ENCODE measurements at regions not wholly inside any gene's neighbourhood (a gene's known extent, or its start where the extent isn't known, plus 50 kb on each side); places are given as distances from the start of the nearest gene placed in this dataset.

GRCh38 chr1:96159379-96159778 is 562.2 kb upstream of the PTBP2 start:
- no peak for TF ChIP-seq CTCF (IDR thresholded peaks at IDR 0.05; ENCODE audit: extremely low read depth in 1 of 2, insufficient read depth in 1 of 2, low read depth in 1 of 2, low read length in 2 of 2)
- no peak for TF ChIP-seq MAX (IDR thresholded peaks at IDR 0.05; ENCODE audit: insufficient read depth, insufficient read length)
- TF ChIP-seq EZH2 (IDR thresholded peaks at IDR 0.05; ENCODE audit: borderline replicate concordance, low read depth, low read length, severe bottlenecking): no peak
- TF ChIP-seq GATA2 (IDR thresholded peaks at IDR 0.05; ENCODE audit: insufficient read depth, insufficient read length, low read depth, low read length): no peak
- TF ChIP-seq MYC (IDR thresholded peaks at IDR 0.05; ENCODE audit: low read depth, low read length): no peak
- TF ChIP-seq POLR2AphosphoS5 (IDR thresholded peaks at IDR 0.05; ENCODE audit: insufficient read depth, low read depth, low read length): no peak
- TF ChIP-seq FOS (IDR thresholded peaks at IDR 0.05; ENCODE audit: borderline replicate concordance, insufficient read depth, low read length): no peak

Measured in endothelial cell of umbilical vein (primary cell).